OCI-LY3 (cell line): ENCODE measurements at regions not wholly inside any gene's neighbourhood (a gene's known extent, or its start where the extent isn't known, plus 50 kb on each side); places are given as distances from the start of the nearest gene placed in this dataset.

ENCODE experiments used
- H2AFZ ChIP-seq: fragments of 200-600, 300-600 bp; shearing (Covaris generic); 2 replicates; pipeline ENCODE4 v1.6.0; 2014; ENCODE audit warnings: antibody characterized with exemption, low read depth, low read length
- H3K27ac ChIP-seq: fragments of 200-600, 300-600 bp; sonication (generic); 2 replicates; pipeline ENCODE4 v1.5.1; 2014; ENCODE audit warnings: mild to moderate bottlenecking, low read length, moderate library complexity, mixed read lengths
- H3K27me3 ChIP-seq: fragments of 200-600, 300-600 bp; sonication (generic); 2 replicates; pipeline ENCODE4 v1.6.1; 2014; ENCODE audit warnings: low read depth, low read length, mixed read lengths
- H3K36me3 ChIP-seq: fragments of 200-600, 300-600 bp; sonication (generic); replicated peaks from 2 replicates; pipeline ENCODE3; 2014; ENCODE audit warnings: low read depth, low read length, mixed read lengths
- H3K4me1 ChIP-seq: fragments of 300-600, 200-600 bp; sonication (generic); 2 replicates; pipeline ENCODE4 v1.6.1; 2014; ENCODE audit warnings: low read length, mixed read lengths
- H3K4me2 ChIP-seq: fragments of 200-600, 300-600 bp; sonication (generic); 2 replicates; pipeline ENCODE4 v1.6.1; 2014; ENCODE audit warnings: low read length, mixed read lengths
- H3K4me3 ChIP-seq: fragments of 300-600, 200-600 bp; sonication (generic); 2 replicates; pipeline ENCODE4 v1.5.1; 2014; ENCODE audit warnings: antibody characterized with exemption, mild to moderate bottlenecking, low read length, moderate library complexity
- H3K79me2 ChIP-seq: fragments of 300-600, 200-600 bp; shearing (Covaris generic); 2 replicates; pipeline ENCODE4 v1.6.1; 2014; ENCODE audit warnings: mild to moderate bottlenecking, low read length, mixed read lengths
- H3K9ac ChIP-seq: fragments of 300-600, 200-600 bp; shearing (Covaris generic); 2 replicates; pipeline ENCODE4 v1.6.0; 2014; ENCODE audit warnings: mild to moderate bottlenecking, low read length, moderate library complexity
- H3K9me3 ChIP-seq: fragments of 200-600, 300-600 bp; shearing (Covaris generic); 2 replicates; pipeline ENCODE4 v1.6.1; 2014; ENCODE audit warnings: low read length, mixed read lengths; ENCODE audit not compliant: insufficient read depth
- H4K20me1 ChIP-seq: fragments of 200-600, 300-600 bp; sonication (generic); 2 replicates; pipeline ENCODE4 v1.6.1; 2016; ENCODE audit warnings: low read length, mixed read lengths; ENCODE audit not compliant: insufficient read depth
- CTCF ChIP-seq: fragments of 200-600, 300-600 bp; sonication (generic); IDR thresholded peaks from 2 replicates; pipeline ENCODE4 v1.5.1; 2014; ENCODE audit warnings: antibody characterized with exemption, low read length, low read depth
- EZH2phosphoT487 ChIP-seq: fragments of 200-600 bp; shearing (Covaris generic); IDR thresholded peaks from 2 replicates; pipeline ENCODE4 v1.6.1; 2018; ENCODE audit warnings: antibody characterized with exemption, mixed run types, low read depth

GRCh38 chr6:90387383-90387775 lies 90.7 kb upstream of the BACH2 start:
- H3K9ac ChIP-seq, result no peak overlapping the region
- TF ChIP-seq CTCF (no peak), EZH2phosphoT487 (no peak)
- no peaks in the 10 kb centered on the region for H3K36me3 ChIP-seq
- H3K4me1 ChIP-seq, result peaks cover 11% of the 10 kb centered on the region
- H2AFZ ChIP-seq, result no peak overlapping the region
- H3K27me3 ChIP-seq, result peaks cover 45% of the 10 kb centered on the region
- no peak overlapping the region for H3K27ac ChIP-seq
- H3K4me2 ChIP-seq, result no peak overlapping the region
- H3K9me3 ChIP-seq, result peaks cover 8% of the 10 kb centered on the region; the same call in 1 of the 2 replicates
- no peak overlapping the region for H3K4me3 ChIP-seq
- no peaks in the 10 kb centered on the region for H3K79me2 ChIP-seq
- H4K20me1 ChIP-seq, result no peaks in the 10 kb centered on the region

DNA sequence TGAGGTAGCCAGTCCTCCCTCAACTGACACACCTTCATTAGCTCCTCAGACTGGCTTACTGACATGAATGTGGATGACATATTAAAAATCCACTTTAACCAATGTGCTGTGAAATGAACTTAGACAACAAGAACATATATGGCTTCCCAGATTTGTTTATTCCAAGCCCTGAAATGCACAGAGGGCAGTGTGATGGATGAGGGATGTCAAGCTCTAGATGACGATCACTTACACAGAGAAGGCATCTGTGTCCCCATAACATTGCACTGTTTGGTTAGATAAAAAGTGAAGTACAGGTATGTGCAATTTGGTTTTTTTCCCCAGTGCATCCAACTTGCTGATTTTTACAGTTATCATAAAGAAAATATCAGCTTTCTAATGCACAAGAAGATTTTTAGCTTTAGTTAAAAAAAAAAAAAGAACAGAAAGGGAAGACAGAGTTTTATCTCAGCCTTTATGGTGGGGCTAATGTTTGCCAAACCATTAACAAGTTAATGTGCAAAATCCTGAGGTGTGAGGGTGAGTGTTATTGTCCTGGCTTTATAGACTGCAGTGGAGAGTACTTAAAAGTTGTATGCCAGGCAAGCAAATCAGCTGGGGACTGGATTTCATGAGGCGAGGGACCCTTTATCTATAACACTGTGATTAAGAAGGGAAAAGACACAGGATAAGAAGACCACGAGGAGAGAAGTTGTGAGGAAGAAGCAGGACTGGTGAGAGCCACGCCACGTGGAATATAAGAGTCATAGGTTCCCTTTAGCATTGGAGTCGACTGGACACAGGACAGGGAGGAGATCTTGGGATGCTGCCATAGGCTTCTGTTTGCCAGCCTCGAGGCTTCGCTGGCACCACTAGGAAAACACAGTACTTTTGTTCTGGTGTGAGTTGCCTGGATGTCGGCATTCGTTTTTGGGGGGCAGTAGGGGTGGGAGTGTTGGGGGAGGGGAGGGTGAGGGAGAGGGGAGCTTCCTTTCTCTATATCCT lies 90.0 kb upstream of the BACH2 start:
- Histone ChIP-seq H3K9ac (no peak overlapping the region), H3K27me3 (peaks cover 52% of the 10 kb centered on the region), H2AFZ (no peak overlapping the region), H3K4me2 (no peak overlapping the region), H3K79me2 (no peaks in the 10 kb centered on the region), H4K20me1 (no peaks in the 10 kb centered on the region), H3K4me3 (no peak overlapping the region), H3K4me1 (peaks cover 11% of the 10 kb centered on the region), H3K9me3 (peaks cover 8% of the 10 kb centered on the region; the same call in 1 of the 2 replicates), H3K27ac (no peak overlapping the region), H3K36me3 (no peaks in the 10 kb centered on the region)
- TF ChIP-seq EZH2phosphoT487, result no peak
- no peak for TF ChIP-seq CTCF

GRCh38 chr6:90385759-90386313 lies 89.2 kb upstream of the BACH2 start:
- Histone ChIP-seq H3K4me2 (no peak overlapping the region), H3K4me3 (no peak overlapping the region), H3K9ac (no peak overlapping the region), H3K9me3 (peaks cover 8% of the 10 kb centered on the region; the same call in 1 of the 2 replicates), H3K79me2 (no peaks in the 10 kb centered on the region), H3K27ac (no peak overlapping the region), H3K27me3 (peaks cover 60% of the 10 kb centered on the region), H3K36me3 (no peaks in the 10 kb centered on the region), H4K20me1 (no peaks in the 10 kb centered on the region), H3K4me1 (peaks cover 11% of the 10 kb centered on the region), H2AFZ (no peak overlapping the region)
- TF ChIP-seq CTCF, result no peak
- TF ChIP-seq EZH2phosphoT487, result no peak

DNA sequence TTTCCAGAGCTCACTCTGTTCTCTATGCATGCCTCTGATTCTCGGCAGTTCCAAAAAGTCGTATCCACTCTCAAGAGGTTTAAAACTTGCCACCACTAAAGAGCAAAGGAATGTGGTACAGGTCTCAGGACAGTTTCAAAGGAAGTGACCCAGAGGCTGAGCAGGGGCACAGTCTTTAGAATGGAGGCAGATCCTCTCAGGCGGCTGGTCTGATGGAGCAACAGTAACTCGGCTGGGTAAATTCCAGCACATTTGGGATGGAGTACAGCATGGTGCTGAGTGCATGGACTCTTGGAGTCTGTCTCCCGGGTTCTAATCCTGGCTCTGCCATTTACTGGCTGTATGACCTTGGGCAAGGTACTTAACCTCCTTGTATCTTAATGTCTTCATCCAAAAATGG lies 88.1 kb upstream of the BACH2 start:
- no peaks in the 10 kb centered on the region for H4K20me1 ChIP-seq
- H3K9ac ChIP-seq, result no peak overlapping the region
- no peak overlapping the region for H3K4me3 ChIP-seq
- no peak for TF ChIP-seq CTCF
- no peak for TF ChIP-seq EZH2phosphoT487
- H3K36me3 ChIP-seq, result no peaks in the 10 kb centered on the region
- H3K9me3 ChIP-seq, result peaks cover 8% of the 10 kb centered on the region; the same call in 1 of the 2 replicates
- no peak overlapping the region for H3K27ac ChIP-seq
- no peaks in the 10 kb centered on the region for H3K79me2 ChIP-seq
- peaks cover 65% of the 10 kb centered on the region for H3K27me3 ChIP-seq
- H2AFZ ChIP-seq, result no peak overlapping the region
- no peak overlapping the region for H3K4me2 ChIP-seq
- peaks cover 11% of the 10 kb centered on the region for H3K4me1 ChIP-seq
